Dendritic cell treated with granulocyte-macrophage colony-stimulating factor and Interleukin-4, amounts not matched to agents 40 ng/mL and 50 ng/mL, for 4 days (primary cell): ENCODE measurements at regions not wholly inside any gene's neighbourhood (a gene's known extent, or its start where the extent isn't known, plus 50 kb on each side); places are given as distances from the start of the nearest gene placed in this dataset.

Source experiments
- H3K27ac Mint-ChIP-seq: one replicate; pipeline ENCODE4 v1.8.0; 2022; ENCODE audit warnings: mild to moderate bottlenecking, mixed read lengths
- H3K27me3 Mint-ChIP-seq: one replicate; pipeline ENCODE4 v1.8.0; 2022; ENCODE audit warnings: mild to moderate bottlenecking, mixed read lengths
- H3K36me3 Mint-ChIP-seq: one replicate; pipeline ENCODE4 v1.8.0; 2022; ENCODE audit warnings: low read depth, mixed read lengths
- H3K4me1 Mint-ChIP-seq: one replicate; pipeline ENCODE4 v1.8.0; 2022; ENCODE audit warnings: low read depth, mixed read lengths
- H3K4me3 Mint-ChIP-seq: one replicate; pipeline ENCODE4 v1.8.0; 2022; ENCODE audit warnings: mild to moderate bottlenecking, moderate library complexity, mixed read lengths
- H3K9me3 Mint-ChIP-seq: one replicate; pipeline ENCODE4 v1.8.0; 2022; ENCODE audit warnings: mixed read lengths
- intact Hi-C: fragments of 100-400 bp; cut with micrococcal nuclease; formaldehyde crosslinking; loops from one replicate; pipeline ENCODE4 v1.15.0; 2022

DNA sequence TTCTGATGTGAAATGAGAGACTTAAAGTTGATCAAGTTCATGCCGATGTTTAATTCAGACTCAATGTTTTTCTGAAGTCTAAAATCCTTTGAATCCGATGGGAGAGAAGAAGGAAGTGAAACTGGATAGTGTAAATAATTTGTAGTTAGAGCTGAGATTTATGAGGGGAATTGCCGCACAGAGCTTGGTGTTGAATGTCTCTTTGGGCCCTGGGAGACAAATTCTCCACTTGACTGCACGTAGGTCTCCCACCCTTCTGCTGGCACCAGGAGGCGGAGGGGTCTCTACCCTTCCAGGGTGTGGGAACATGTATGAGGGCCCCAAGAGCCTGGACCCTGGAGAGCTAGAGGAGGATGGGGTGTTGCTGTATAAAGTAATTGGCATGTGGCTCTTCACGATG is 140.8 kb upstream of the SERP2 start:
- Mint-ChIP-seq H3K27me3 (peaks cover 45% of the 10 kb centered on the region), H3K4me3 (no peak overlapping the region), H3K27ac (no peak overlapping the region), H3K36me3 (no peaks in the 10 kb centered on the region), H3K4me1 (peaks cover 36% of the 10 kb centered on the region), H3K9me3 (no peaks in the 10 kb centered on the region)
- intact Hi-C loops = no loop called here

DNA sequence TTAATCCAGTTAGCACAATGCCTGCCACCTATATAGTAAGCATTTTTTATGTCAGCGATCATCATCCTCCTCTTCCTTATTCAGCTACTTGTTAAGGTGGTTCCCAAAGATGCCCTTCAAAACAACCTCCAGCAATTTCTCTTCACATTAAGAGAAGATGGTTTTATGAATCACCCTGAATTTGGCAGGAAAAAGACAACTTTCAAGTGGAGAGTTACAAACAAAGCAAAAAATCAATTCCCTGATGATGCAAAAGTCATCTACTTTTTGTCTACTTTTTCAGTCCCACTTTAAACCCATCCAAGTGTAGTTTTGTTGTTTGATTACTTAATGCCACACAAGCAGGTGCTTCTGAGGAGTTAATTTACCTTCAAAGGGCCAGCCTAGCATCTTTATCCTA is 139.1 kb upstream of the SERP2 start:
- H3K36me3 Mint-ChIP-seq = no peaks in the 10 kb centered on the region

DNA sequence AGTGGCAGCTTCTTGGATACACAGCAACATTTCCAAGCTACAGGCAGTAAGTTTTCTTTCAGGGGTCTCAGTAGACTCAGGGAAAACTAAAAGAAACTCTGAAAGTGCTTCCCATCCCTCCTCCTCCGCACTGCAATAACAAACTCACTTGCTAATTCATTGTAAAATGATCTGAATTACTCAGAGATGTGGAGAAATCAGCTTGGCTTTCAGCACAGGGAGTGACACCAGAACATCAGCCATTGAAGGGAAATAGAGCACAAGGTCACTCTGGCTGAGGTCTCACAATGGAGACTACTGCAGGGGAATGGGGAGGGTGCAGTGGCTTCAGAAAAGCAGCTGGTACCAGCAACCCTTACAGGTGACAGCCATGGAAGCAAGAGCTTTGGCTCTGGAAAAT is 137.3 kb upstream of the SERP2 start:
- Mint-ChIP-seq H3K9me3 (no peaks in the 10 kb centered on the region), H3K27me3 (peaks cover 57% of the 10 kb centered on the region), H3K4me3 (no peak overlapping the region), H3K36me3 (no peaks in the 10 kb centered on the region), H3K4me1 (peaks cover 42% of the 10 kb centered on the region), H3K27ac (no peak overlapping the region)
- intact Hi-C loops = no loop called here

More for the DNA sequence above, 139.1 kb upstream of the SERP2 start:
- no peaks in the 10 kb centered on the region for H3K9me3 Mint-ChIP-seq
- intact Hi-C loops = no loop called here
- H3K4me3 Mint-ChIP-seq = no peak overlapping the region
- H3K27ac Mint-ChIP-seq = no peak overlapping the region
- H3K4me1 Mint-ChIP-seq = peaks cover 42% of the 10 kb centered on the region
- peaks cover 50% of the 10 kb centered on the region for H3K27me3 Mint-ChIP-seq

DNA sequence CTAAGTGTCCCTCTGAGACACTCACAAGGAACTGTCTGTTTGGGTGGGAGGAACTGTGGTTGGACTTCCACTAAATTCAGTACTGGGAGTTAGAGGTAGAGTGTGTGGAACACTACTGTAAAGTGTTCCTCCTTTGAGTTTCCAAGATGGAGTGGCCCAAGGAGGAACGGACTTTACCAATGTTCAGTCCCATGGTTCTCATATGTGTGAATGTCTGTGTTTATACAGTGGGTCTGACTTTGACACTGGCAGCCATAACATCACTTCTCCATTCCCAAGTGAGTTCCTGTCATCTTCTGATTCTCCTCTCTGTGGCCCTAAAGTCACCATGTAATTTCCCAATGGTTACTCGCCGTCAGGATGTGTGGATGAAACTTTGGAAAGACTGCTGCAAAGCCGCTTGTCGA is 136.8 kb upstream of the SERP2 start:
- no peak overlapping the region for H3K27ac Mint-ChIP-seq
- H3K9me3 Mint-ChIP-seq = no peaks in the 10 kb centered on the region
- peaks cover 57% of the 10 kb centered on the region for H3K27me3 Mint-ChIP-seq
- no peaks in the 10 kb centered on the region for H3K36me3 Mint-ChIP-seq
- intact Hi-C loops = no loop called here
- H3K4me1 Mint-ChIP-seq = peaks cover 39% of the 10 kb centered on the region
- H3K4me3 Mint-ChIP-seq = no peak overlapping the region

DNA sequence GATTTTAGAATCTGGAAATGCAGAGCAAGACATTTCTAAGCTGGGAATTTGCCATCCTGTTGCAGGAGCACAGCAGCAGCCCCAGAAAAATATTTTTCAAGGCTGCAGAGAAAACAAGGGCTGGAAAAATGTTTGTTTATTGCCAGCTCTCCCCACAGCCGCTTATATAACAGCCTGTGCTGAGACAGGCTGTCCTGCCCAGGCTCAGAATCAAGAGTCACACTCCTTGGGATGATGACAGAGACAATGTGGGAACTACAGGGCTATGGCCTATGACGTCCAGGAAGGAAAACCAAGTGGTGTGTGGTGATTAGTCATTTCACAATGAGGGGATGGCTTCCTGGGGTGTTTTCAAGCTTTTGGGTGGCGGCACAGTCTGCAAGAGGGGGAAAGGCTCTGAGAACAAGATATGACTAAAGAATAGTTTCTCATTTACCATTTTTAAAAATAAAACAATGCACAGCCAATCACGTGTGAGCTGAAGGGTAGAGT is 136.3 kb upstream of the SERP2 start:
- peaks cover 56% of the 10 kb centered on the region for H3K27me3 Mint-ChIP-seq
- no peaks in the 10 kb centered on the region for H3K36me3 Mint-ChIP-seq
- intact Hi-C loops = no loop called here
- no peaks in the 10 kb centered on the region for H3K9me3 Mint-ChIP-seq
- peaks cover 33% of the 10 kb centered on the region for H3K4me1 Mint-ChIP-seq
- H3K4me3 Mint-ChIP-seq = no peak overlapping the region
- H3K27ac Mint-ChIP-seq = no peak overlapping the region

DNA sequence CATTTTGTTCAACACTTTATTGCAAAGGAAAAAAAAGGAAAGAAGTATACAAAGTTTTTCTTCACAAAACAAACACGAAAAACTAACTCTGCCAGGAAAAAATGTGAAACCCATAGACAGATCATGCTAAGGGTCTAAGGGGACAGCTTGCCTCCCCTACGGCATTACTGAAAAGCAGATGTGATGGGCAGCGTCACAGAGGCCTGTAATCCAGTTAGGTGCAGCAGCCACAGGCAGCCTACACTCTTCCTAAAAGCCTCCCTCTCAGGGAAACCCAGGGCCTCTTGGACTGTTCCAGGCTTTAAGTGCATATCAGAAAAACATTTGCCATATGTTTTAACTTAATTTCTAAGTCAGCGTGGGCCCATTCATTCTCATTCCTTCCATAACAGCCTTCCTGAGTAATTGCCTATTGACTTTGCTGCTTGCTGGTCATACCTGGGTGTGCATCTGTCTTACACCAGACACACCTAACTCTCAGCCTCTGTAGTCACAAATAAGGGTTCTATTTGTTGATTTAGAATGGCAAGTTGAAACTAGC is 135.7 kb upstream of the SERP2 start:
- H3K27ac Mint-ChIP-seq = no peak overlapping the region

DNA sequence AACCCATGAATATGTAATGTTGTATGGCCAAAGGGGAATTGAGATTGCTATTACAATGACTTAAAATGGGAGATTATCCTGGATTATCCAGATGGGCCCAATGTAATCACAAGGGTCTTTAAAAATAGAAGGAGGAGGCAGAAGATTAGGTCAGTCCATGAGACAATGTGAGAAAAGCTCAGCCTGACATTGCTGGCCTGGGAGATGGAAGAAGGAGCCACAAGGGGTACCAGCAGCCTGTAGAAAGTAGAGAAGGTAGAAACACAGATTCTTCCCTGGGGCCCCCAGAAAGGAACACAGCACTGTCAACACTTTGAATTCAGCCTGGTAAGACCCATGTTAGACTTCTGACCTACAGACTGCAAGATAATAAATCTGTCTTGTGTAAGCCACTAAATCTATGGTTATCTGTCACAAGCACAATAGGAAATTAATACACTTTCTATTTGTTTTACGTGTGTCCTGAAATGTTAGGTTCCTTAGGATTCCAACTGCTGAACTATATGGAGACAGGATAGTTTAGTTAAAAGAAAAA is 132.9 kb upstream of the SERP2 start:
- Mint-ChIP-seq H3K27me3 (peaks cover 55% of the 10 kb centered on the region), H3K36me3 (no peaks in the 10 kb centered on the region), H3K9me3 (no peaks in the 10 kb centered on the region), H3K27ac (no peak overlapping the region), H3K4me3 (no peak overlapping the region), H3K4me1 (peaks cover 25% of the 10 kb centered on the region)
- intact Hi-C loops = no loop called here

More for the DNA sequence above, 135.7 kb upstream of the SERP2 start:
- Mint-ChIP-seq H3K9me3 (no peaks in the 10 kb centered on the region), H3K27me3 (peaks cover 56% of the 10 kb centered on the region), H3K4me1 (peaks cover 27% of the 10 kb centered on the region), H3K4me3 (no peak overlapping the region), H3K36me3 (no peaks in the 10 kb centered on the region)
- intact Hi-C loops = no loop called here

DNA sequence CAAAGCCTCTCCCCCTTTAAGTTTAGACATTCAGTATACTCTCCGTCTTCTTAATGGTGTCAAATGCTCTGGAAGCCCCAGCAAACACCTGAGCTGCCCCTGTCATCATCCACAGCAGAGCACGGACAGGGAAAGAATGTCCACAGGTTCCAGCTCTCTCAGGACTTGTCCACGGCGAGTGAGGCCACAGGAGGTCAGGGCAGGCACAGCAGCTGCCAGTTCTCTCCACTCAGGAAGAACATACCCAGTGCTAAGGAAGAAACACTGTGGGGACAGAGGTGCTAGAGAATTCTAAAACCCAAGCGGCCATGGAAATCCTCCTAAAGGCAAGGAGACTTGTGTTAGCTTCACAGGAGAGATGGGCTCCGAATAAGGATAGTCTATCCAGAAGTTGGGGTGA is 132.0 kb upstream of the SERP2 start:
- intact Hi-C loops = no loop called here
- Mint-ChIP-seq H3K9me3 (no peaks in the 10 kb centered on the region), H3K36me3 (no peaks in the 10 kb centered on the region), H3K27me3 (peaks cover 58% of the 10 kb centered on the region), H3K27ac (no peak overlapping the region), H3K4me3 (no peak overlapping the region), H3K4me1 (peaks cover 18% of the 10 kb centered on the region)

DNA sequence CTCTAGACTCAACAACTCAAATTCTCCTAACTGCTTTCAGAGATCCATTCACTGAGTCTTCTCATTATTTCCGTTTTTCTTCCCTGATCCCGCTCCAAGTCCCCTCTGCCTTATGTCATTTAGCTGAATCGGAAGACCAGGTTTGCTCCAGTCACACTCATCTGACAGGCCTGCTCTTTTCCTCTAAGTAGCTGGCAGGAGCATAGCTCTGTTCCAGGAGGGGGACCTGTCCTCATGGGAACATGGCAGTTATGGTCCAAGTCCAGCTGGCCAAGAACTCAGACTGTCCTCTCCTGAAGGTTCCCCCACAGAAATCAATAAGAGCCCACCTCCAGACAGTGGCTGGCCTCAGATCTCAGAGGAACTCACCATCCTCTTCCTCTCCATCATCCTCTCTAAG is 130.9 kb upstream of the SERP2 start:
- no peaks in the 10 kb centered on the region for H3K9me3 Mint-ChIP-seq
- H3K36me3 Mint-ChIP-seq = no peaks in the 10 kb centered on the region
- intact Hi-C loops = no loop called here
- no peak overlapping the region for H3K4me3 Mint-ChIP-seq
- H3K4me1 Mint-ChIP-seq = peaks cover 6% of the 10 kb centered on the region
- peaks cover 54% of the 10 kb centered on the region for H3K27me3 Mint-ChIP-seq
- H3K27ac Mint-ChIP-seq = no peak overlapping the region

DNA sequence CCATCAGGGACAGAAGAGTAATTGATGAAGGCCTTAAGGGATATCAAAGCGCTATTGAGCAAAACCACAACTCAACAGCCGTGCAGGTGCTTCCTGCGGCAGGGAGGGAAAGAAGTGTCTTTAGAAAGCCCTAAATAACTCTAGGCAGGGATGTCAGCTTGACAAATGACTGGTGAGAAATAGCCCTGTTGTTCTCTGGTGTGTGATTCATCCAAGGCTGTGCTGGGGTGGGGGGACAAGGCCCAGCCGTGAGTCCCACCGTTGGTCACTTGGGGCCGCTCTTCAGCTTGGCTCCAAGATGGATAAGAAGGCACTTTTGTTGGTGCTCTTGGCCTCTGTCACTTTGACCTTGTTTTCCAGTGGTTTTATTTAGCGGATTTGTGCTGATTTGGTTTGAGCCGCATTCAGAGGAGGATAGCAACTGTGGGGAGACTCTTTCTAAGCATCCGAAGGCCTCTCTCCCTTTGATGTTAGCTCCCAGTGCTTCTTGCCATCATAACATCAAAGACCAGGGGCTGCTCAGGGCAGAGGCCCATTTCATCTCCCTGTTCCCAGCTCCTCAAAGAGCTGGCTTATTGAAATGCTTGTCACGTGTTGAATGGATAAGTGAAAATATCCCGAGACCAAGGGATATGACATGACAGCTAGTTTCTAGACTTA is 130.3 kb upstream of the SERP2 start:
- H3K4me3 Mint-ChIP-seq = no peak overlapping the region
- H3K4me1 Mint-ChIP-seq = peaks cover under 1% of the 10 kb centered on the region
- H3K36me3 Mint-ChIP-seq = no peaks in the 10 kb centered on the region
- peaks cover 55% of the 10 kb centered on the region for H3K27me3 Mint-ChIP-seq
- H3K9me3 Mint-ChIP-seq = no peaks in the 10 kb centered on the region
- intact Hi-C loops = no loop called here
- H3K27ac Mint-ChIP-seq = no peak overlapping the region

DNA sequence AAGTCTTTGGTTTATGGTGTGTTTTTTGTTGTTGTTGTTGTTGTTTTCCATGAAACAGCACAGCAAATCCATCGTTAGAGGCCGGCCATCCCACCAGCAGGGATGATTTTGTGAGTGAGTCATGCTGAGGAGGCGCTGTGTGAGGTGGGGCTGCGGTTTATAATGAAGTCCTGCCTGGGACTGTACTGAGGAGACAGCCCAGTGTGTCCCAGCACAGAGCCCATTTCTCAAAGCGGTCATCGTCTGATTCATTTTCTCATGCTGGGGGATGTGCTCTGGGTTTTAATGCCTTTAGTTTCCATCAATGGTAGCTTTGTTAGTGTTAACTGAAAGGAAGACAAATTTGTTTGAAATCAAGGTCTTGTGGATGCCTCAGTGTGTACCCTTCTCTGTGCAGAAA is 129.3 kb upstream of the SERP2 start:
- Mint-ChIP-seq H3K36me3 (no peaks in the 10 kb centered on the region), H3K27me3 (peaks cover 54% of the 10 kb centered on the region), H3K27ac (no peak overlapping the region), H3K9me3 (no peaks in the 10 kb centered on the region), H3K4me3 (no peak overlapping the region), H3K4me1 (no peaks in the 10 kb centered on the region)
- intact Hi-C loops = no loop called here

DNA sequence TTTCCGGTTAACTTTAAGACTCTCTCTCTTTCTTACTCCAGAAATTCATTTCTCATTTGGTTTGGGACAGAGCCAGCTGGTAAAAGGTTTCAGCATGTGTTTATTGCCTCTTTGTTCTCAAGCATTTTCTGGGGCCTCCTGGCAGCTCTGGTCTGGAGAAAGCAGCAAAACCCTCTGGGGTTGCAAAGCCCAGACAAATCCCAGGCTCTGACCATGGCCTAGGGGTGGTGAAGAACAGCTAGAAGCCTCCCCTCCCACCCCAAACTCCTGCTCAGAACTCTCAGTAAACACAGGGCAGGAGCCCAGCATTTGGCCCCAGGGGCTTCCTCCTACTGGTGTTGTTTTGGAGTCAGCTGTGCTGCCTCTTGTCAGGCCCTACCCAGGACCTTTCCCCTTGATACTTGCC is 124.2 kb upstream of the SERP2 start:
- H3K4me1 Mint-ChIP-seq = no peaks in the 10 kb centered on the region
- H3K36me3 Mint-ChIP-seq = no peaks in the 10 kb centered on the region
- H3K9me3 Mint-ChIP-seq = no peaks in the 10 kb centered on the region
- intact Hi-C loops = no loop called here
- peaks cover 51% of the 10 kb centered on the region for H3K27me3 Mint-ChIP-seq
- no peak overlapping the region for H3K27ac Mint-ChIP-seq
- H3K4me3 Mint-ChIP-seq = no peak overlapping the region

DNA sequence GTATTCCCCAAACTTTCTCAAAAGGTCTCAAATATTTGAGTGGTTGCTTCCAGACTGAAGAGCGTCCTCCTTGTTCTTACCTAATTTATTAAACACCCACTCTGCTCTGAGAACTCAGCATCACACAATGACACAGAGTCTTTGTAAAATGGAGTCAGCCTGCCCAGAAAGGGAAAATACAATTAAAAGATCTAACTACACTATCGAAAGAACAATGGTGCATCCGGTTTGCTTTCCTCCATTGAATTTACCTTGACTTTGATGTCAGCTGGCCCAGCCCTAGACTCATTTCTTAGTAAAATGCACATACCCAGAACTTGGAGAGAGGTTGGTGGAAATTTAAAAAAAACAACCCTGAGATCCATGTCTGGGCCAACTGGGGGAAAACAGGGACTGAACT is 120.7 kb upstream of the SERP2 start:
- Mint-ChIP-seq H3K27me3 (peaks cover 68% of the 10 kb centered on the region), H3K4me1 (no peaks in the 10 kb centered on the region)

DNA sequence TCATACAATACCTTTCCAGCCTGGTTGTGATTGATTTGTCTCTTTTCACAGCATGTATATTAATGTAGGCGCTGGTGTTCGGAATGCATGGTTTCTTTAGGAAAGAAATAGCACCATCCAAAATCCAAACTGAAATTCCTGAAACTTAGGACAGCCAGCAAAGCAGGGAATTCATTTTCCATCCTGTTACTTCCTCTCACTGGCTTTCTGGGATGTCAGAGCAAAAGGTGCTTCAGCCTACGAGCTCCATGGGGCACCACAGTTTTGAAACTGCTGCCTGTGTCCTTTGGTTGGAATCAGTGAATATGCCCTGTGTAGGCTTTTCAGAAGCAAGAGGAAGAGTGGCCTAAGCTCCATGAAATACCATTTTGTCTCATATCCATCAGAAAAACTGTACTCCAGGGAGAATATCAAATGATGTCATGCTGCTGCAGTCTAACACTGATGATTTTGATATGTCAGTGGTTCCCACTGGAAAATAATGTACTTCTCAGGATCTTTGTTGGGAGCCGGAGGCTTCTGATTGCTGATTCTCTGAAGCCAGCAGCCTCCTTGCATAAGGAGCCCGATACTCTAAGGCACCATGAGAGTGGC is 117.8 kb upstream of the SERP2 start:
- Mint-ChIP-seq H3K9me3 (no peaks in the 10 kb centered on the region), H3K27ac (no peak overlapping the region), H3K4me1 (peaks cover 13% of the 10 kb centered on the region), H3K27me3 (peaks cover 60% of the 10 kb centered on the region), H3K4me3 (no peak overlapping the region), H3K36me3 (no peaks in the 10 kb centered on the region)
- intact Hi-C loops = loop anchor here (10.0 kb wide), 1 partner anchor 111 kb away; no protein-coding TSS in a partner anchor

More for the DNA sequence above, 120.7 kb upstream of the SERP2 start:
- H3K4me3 Mint-ChIP-seq = no peak overlapping the region
- no peaks in the 10 kb centered on the region for H3K9me3 Mint-ChIP-seq
- H3K27ac Mint-ChIP-seq = no peak overlapping the region
- H3K36me3 Mint-ChIP-seq = no peaks in the 10 kb centered on the region
- intact Hi-C loops = loop anchor here (10.0 kb wide), 1 partner anchor 108 kb away; no protein-coding TSS in a partner anchor
